Effector memory CD8-positive, alpha-beta T cell (primary cell): ENCODE measurements at regions not wholly inside any gene's neighbourhood (a gene's known extent, or its start where the extent isn't known, plus 50 kb on each side); places are given as distances from the start of the nearest gene placed in this dataset.
A peak's percentile ranks its signal among the peaks of the same experiment; 100 is the strongest.

Experiments used
- ATAC-seq: fragments of 150-1000 bp; cut with Tn5 transposase; replicated peaks from 2 replicates; pipeline ENCODE4 v1.10.0; 2021; ENCODE audit warnings: mild to moderate bottlenecking, moderate library complexity
- DNase-seq, 3 experiments: peaks; one replicate each; pipeline ENCODE4 v3.0.0; 2021
- H3K27ac Mint-ChIP-seq, 2 donors: one replicate each; pipeline ENCODE4 v1.8.0; 2022; ENCODE audit warnings: mild to moderate bottlenecking in 2 of 2, mixed read lengths in 2 of 2, moderate library complexity in 2 of 2
- H3K27me3 Mint-ChIP-seq, 2 donors: one replicate each; pipeline ENCODE4 v1.8.0; 2022; ENCODE audit warnings: mixed read lengths in 2 of 2
- H3K36me3 Mint-ChIP-seq: one replicate; pipeline ENCODE4 v1.8.0; 2022; ENCODE audit warnings: mild to moderate bottlenecking, moderate library complexity, mixed read lengths; ENCODE audit not compliant: insufficient read depth
- H3K4me1 Mint-ChIP-seq, 2 donors: one replicate each; pipeline ENCODE4 v1.8.0; 2022; ENCODE audit warnings: low read depth in 2 of 2, mixed read lengths in 2 of 2
- H3K4me3 Mint-ChIP-seq, 2 donors: one replicate each; pipeline ENCODE4 v1.8.0; 2022; ENCODE audit warnings: mild to moderate bottlenecking in 2 of 2, mixed read lengths in 2 of 2, moderate library complexity in 2 of 2
- H3K9me3 Mint-ChIP-seq, 2 donors: one replicate each; pipeline ENCODE4 v1.8.0; 2022; ENCODE audit warnings: mixed read lengths in 2 of 2

DNA sequence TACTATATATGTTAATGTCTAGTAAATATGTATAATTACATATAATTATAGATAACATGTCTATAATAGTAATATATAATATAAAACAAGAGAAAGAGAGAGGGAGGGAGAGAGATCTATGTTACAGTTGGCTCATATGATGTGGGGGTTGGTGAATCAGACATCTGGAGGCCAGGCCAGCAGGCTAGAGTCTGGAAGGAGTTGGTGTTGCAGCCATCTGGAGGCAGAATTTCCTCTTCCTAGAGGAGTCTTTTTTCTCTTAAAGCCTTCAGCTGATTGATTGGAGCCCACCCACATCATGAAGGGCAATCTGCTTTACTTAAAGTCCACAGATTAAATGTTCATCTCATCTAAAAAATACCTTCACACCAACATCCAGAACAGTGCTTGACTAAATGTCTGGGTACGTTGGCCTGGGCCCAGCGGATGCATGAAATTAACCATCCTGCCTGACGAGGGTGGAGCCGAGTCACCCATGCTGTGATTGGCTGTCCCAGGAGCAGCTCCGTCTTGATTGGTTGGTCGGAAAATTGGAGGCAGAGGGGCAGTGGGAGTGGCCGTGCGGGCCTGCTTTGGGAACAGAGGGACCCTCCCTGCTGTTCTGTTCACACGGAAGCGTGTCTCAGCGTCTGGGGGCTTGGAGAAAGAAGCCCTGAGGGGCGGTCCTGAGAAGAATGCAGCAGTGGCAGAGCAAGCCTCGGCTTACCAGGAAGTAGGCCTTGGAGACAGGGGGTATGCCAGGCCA, 392.4 kb downstream of the QKI start:
- H3K4me3 Mint-ChIP-seq: no peak overlapping the region
- no peaks in the 10 kb centered on the region for H3K36me3 Mint-ChIP-seq
- ATAC-seq: no peak
- DNase-seq: no peak
- no peaks in the 10 kb centered on the region for H3K9me3 Mint-ChIP-seq
- H3K27me3 Mint-ChIP-seq: no peaks in the 10 kb centered on the region
- H3K27ac Mint-ChIP-seq: no peak overlapping the region
- H3K4me1 Mint-ChIP-seq: no peaks in the 10 kb centered on the region

- DNase-seq (no peak), ATAC-seq (no peak)
- H3K4me3 Mint-ChIP-seq: no peak overlapping the region
- no peaks in the 10 kb centered on the region for H3K36me3 Mint-ChIP-seq
- H3K27me3 Mint-ChIP-seq: no peaks in the 10 kb centered on the region
- no peaks in the 10 kb centered on the region for H3K9me3 Mint-ChIP-seq
- no peaks in the 10 kb centered on the region for H3K4me1 Mint-ChIP-seq
- no peak overlapping the region for H3K27ac Mint-ChIP-seq
Observed at GRCh38 chr6:163804991-163805390, 390.5 kb downstream of the QKI start.

GRCh38 chr6:163802267-163802666, 387.7 kb downstream of the QKI start:
- no peaks in the 10 kb centered on the region for H3K36me3 Mint-ChIP-seq
- no peaks in the 10 kb centered on the region for H3K27me3 Mint-ChIP-seq
- peaks cover 0 to 1% of the 10 kb centered on the region in 2 donors for H3K9me3 Mint-ChIP-seq
- no peak overlapping the region for H3K4me3 Mint-ChIP-seq
- no peaks in the 10 kb centered on the region for H3K4me1 Mint-ChIP-seq
- DNase-seq (no peak), ATAC-seq (no peak)
- no peak overlapping the region for H3K27ac Mint-ChIP-seq

GRCh38 chr6:163797296-163797845, 382.9 kb downstream of the QKI start:
- Mint-ChIP-seq H3K27ac (no peak overlapping the region), H3K4me3 (no peak overlapping the region), H3K9me3 (peaks cover 0 to 1% of the 10 kb centered on the region in 2 donors), H3K36me3 (no peaks in the 10 kb centered on the region), H3K4me1 (no peaks in the 10 kb centered on the region), H3K27me3 (no peaks in the 10 kb centered on the region)
- DNase-seq (no peak), ATAC-seq (no peak)

GRCh38 chr6:163793011-163793983, 378.8 kb downstream of the QKI start:
- Mint-ChIP-seq H3K9me3 (peaks cover 0 to 1% of the 10 kb centered on the region in 2 donors), H3K27me3 (peaks cover 0 to 17% of the 10 kb centered on the region in 2 donors), H3K27ac (no peak overlapping the region), H3K4me3 (no peak overlapping the region), H3K4me1 (peaks cover 0 to 3% of the 10 kb centered on the region in 2 donors), H3K36me3 (no peaks in the 10 kb centered on the region)
- ATAC-seq (no peak), DNase-seq (no peak)

DNA sequence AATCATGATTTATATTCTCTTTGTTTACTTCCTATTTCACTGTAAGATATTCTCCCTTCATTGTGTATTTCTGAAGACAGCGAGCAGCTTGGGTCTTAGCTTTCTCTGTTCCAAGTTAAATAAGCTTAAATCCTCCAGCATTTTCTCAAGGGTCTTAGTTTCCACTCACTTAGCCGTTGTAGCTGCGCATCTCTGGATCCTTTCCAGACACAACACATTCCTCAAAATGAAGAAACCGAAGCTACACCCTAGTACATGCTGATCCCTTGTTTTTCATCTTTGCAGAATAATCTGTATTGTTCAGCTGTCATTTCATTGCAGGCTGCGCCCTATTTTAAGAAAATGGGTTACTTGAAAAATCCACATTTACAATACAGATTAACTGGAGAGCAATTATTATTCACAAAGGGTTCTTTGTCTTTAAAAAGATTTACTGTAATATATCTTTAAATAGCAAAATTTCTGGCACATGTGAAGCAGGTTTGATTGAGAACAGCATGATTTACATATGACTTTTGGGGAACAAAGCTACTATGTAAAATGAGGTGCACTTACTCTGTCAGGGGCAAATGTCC, 375.8 kb downstream of the QKI start:
- no peaks in the 10 kb centered on the region for H3K36me3 Mint-ChIP-seq
- H3K27me3 Mint-ChIP-seq: peaks cover 0 to 21% of the 10 kb centered on the region in 2 donors
- peaks cover 7% of the 10 kb centered on the region in 2 donors for H3K4me1 Mint-ChIP-seq
- no peak for DNase-seq
- no peaks in the 10 kb centered on the region for H3K9me3 Mint-ChIP-seq
- no peak overlapping the region for H3K4me3 Mint-ChIP-seq
- ATAC-seq: no peak
- no peak overlapping the region for H3K27ac Mint-ChIP-seq

GRCh38 chr6:163789199-163789810, 374.8 kb downstream of the QKI start:
- ATAC-seq: no peak
- H3K4me1 Mint-ChIP-seq: peaks cover 7% of the 10 kb centered on the region in 2 donors
- no peak overlapping the region for H3K4me3 Mint-ChIP-seq
- no peaks in the 10 kb centered on the region for H3K36me3 Mint-ChIP-seq
- no peaks in the 10 kb centered on the region for H3K9me3 Mint-ChIP-seq
- H3K27me3 Mint-ChIP-seq: peaks cover 0 to 21% of the 10 kb centered on the region in 2 donors
- no peak overlapping the region for H3K27ac Mint-ChIP-seq
- DNase-seq: no peak

- Mint-ChIP-seq H3K27ac (no peak overlapping the region), H3K4me1 (peaks cover 12 to 13% of the 10 kb centered on the region in 2 donors), H3K4me3 (no peak overlapping the region), H3K36me3 (peaks cover 1% of the 10 kb centered on the region), H3K9me3 (no peaks in the 10 kb centered on the region), H3K27me3 (peaks cover 0 to 30% of the 10 kb centered on the region in 2 donors)
- DNase-seq (no peak), ATAC-seq (no peak)
Observed at GRCh38 chr6:163786995-163787671, 372.6 kb downstream of the QKI start.

GRCh38 chr6:163782436-163783003, 368.0 kb downstream of the QKI start:
- DNase-seq (no peak), ATAC-seq (peak; percentile 43)
- H3K27me3 Mint-ChIP-seq: peaks cover 5 to 17% of the 10 kb centered on the region in 2 donors
- no peak overlapping the region for H3K4me3 Mint-ChIP-seq
- no peaks in the 10 kb centered on the region for H3K9me3 Mint-ChIP-seq
- H3K36me3 Mint-ChIP-seq: peaks cover 2% of the 10 kb centered on the region
- H3K4me1 Mint-ChIP-seq: peaks cover 10 to 13% of the 10 kb centered on the region in 2 donors
- H3K27ac Mint-ChIP-seq: no peak overlapping the region

DNA sequence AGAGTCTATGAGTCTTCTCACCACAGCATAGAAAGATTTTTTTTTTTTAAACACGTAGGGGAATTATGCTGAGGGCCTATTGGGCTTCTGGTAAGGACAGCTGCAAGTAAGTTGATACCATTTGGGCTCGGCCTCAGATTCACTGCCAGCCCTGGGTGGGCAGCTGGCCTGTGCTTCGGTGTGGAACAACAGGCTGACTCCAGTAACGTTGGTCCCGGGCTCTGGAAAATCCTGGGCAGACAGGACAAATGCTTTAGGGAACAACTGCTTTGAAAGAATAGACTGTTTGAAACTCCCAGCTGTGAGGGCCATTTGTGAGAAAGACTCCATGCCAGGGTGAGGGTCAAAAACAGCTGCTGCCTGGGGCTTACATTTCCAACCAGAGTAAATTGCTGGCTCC, 366.5 kb downstream of the QKI start:
- no peak for DNase-seq
- Mint-ChIP-seq H3K36me3 (peaks cover 2% of the 10 kb centered on the region), H3K27ac (no peak overlapping the region), H3K4me1 (peaks cover 6 to 8% of the 10 kb centered on the region in 2 donors), H3K9me3 (no peaks in the 10 kb centered on the region), H3K4me3 (no peak overlapping the region), H3K27me3 (peaks cover 5 to 18% of the 10 kb centered on the region in 2 donors)
- no peak for ATAC-seq

GRCh38 chr6:163779727-163780284, 365.3 kb downstream of the QKI start:
- Mint-ChIP-seq H3K27ac (no peak overlapping the region), H3K36me3 (peaks cover 2% of the 10 kb centered on the region), H3K4me3 (no peak overlapping the region), H3K27me3 (peaks cover 5 to 18% of the 10 kb centered on the region in 2 donors), H3K9me3 (no peaks in the 10 kb centered on the region), H3K4me1 (peaks cover 6 to 8% of the 10 kb centered on the region in 2 donors)
- ATAC-seq: no peak
- DNase-seq: no peak

GRCh38 chr6:163777716-163778115, 363.2 kb downstream of the QKI start:
- Mint-ChIP-seq H3K27ac (no peak overlapping the region), H3K4me3 (no peak overlapping the region), H3K36me3 (peaks cover 2% of the 10 kb centered on the region), H3K27me3 (peaks cover 5 to 16% of the 10 kb centered on the region in 2 donors), H3K9me3 (no peaks in the 10 kb centered on the region), H3K4me1 (peaks cover 2 to 6% of the 10 kb centered on the region in 2 donors)
- no peak for ATAC-seq
- no peak for DNase-seq
